Cerebellar cortex (tissue), 1 donor: ENCODE measurements at regions not wholly inside any gene's neighbourhood (a gene's known extent, or its start where the extent isn't known, plus 50 kb on each side); places are given as distances from the start of the nearest gene placed in this dataset.
A peak's percentile ranks its signal among the peaks of the same experiment; 100 is the strongest.
"Not testable (repeated sequence)": the region's sequence is repeated elsewhere in the genome, so short reads cannot be mapped to it uniquely, and the experiment has no call there.

ENCODE experiments used
- DNase-seq: peaks from one replicate; pipeline ENCODE4 v3.0.0-alpha.2; 2015; ENCODE audit warnings: low spot score

DNA sequence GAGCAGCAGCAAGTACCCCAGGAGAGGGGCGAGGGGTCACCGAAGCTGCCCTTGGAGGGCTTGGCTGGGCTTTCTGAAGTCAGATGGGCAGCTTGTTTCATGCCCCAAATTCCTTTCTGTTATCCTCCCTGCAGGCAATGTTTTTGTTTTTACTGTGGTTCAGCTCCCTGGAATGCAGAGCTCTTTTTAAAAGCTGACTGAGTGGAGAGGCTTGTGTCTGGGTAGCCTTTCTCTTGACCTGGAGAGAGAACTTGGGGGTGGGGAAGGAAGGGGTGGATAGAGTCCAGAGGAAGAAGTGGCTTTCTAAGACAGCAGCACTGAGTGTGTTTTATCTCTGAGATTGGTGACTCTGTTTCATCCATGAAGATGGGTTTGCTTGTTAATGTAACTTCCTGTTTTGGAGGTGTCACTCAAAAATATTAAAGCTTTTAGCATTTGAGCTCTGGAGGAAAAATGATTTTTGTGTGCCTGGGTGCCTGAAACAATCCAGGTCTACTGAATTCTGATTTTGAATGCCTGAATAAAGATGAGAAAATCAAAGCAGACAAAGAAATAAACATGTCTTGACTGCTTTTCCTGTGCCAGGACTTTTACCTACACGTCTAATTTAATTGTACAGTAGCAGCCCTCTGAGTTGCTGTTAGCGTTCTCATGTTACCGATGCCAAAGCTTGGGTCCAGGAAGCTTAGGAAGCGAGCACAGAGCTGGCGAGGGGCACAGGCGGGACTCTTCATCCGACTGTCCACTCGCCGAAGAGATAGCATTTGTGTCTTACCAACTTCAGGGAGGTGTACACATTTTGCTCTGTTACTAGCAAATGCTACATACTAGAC lies 78.2 kb upstream of the EEF1E1 start:
- DNase-seq: peak; percentile 70

DNA sequence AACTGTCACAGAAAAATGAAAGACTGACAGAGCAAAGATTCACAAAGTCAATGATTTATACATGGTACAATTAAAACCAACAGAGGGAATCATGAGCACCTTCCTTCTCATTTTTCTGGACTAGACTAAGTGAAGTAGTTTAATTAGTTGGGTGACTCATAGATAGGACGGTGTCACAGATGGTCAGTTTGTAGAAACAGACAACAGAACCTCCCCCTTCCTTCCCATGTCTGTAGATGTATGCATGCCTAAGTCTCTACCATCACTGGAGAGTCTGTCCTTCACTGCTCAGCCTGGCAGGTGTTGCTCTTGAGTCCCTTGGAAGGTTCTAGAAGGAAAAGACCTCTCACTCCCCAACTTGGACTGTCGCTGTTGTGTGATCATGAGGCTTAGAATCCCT lies 75.4 kb upstream of the EEF1E1 start:
- no peak for DNase-seq

DNA sequence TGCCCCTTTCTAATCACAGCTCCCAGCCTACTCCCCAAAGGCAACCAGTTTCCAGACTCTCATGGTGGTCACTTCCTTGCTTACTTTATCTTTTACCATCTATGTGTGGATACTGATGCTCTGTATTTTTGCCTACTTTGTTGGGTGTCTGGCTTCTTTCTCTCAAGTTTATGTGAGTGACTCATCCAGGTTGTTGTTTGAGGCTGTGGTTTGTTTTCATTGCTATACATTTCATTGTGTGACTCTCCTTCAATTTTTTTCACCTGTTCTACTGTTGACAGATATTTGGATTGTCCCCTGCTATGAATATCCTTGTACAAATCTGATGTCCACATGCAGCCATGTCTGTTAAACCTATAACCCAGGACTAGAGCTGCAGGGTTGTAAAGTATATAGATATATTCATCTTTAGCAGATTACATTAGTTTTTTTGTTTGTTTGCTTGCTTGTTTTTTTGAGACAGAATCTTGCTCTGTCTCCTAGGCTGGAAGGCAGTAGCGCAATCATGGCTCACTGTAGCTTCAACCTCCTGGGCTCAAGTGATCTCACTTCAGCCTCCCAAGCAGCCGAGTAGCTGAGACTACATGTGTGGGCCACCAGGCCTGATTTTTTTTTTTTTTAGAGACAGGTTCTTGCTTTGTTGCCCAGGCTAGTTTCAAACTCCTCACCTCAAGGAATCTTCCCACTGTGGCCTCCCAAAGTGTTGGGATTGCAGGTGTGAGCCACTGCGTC lies 72.9 kb upstream of the EEF1E1 start:
- no peak for DNase-seq

DNA sequence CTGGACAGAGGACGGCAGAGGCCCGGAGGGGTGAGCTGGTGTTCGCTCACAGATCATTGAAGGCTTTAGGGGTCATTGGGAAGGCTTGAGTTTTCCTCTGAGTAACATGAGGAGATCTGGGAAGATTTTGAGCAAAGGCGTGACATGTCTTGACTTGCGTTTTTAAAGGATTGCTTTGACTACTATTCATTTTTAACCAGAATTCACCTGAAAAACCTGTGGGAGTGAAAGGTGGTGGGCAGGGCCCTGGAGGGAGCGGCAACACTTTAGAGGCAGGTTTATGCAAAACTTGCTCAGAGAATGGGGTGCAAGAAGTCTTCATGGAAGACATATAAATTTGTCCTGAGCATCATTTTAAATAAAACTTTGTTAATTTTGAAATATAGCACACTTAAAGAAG lies 72.2 kb upstream of the EEF1E1 start:
- no peak for DNase-seq

DNA sequence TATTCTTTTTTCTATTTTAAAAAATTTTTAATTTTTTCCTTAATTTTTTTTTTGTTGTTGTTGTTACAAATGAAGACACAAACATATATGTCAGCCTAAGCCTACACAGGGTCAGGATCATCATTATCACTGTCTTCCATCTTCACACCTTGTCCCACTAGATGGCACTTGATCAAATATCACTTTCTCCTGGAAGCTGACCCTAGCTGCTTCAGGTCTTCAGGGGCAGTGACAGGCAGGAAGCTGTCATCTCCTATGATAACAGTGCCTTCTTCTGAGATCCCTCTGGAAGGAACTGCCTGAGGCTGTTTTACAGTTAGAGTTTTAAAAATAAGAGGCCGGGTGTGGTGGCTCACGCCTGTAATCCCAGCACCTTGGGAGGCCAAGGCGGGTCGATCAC lies 70.2 kb upstream of the EEF1E1 start:
- DNase-seq: no peak

DNA sequence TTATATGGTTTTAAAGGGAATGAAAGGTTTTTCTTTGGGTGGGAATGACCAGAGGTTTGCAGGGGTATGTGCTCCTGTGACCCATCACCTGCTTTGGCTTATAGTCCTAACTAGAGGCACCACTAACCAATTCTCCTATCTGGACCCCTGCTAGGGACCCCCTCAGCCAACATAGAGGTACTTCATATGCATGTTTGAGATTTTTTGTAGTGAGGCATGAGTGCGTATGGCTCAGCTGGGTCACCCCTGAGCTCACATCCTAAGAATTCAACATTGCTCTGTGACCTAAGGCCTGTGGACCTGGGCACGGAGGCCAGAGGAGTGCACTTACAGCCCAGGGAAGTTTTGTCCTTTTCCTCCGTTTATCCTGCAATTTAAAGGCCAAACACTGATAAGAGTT lies 68.4 kb upstream of the EEF1E1 start:
- peak; percentile 71 for DNase-seq

DNA sequence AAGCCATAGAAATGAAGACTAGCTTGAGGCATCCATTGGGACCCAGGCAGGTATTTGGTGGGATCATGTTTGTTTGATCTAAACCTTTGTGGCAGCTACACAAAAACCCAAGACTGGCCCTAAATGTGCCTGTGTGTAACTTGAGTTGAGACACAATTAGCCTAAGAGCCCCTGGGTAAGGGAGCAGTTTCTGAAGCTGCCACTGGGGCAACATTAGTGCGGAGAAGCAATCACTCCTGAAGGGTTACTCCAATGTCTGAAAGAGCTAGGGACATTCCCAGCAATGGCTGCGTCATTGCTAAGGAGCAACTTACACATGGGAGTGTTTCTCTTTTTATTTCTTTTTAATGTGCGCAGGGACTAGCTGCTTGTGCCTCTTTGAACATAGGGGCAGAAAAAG lies 67.9 kb upstream of the EEF1E1 start:
- DNase-seq: no peak

DNA sequence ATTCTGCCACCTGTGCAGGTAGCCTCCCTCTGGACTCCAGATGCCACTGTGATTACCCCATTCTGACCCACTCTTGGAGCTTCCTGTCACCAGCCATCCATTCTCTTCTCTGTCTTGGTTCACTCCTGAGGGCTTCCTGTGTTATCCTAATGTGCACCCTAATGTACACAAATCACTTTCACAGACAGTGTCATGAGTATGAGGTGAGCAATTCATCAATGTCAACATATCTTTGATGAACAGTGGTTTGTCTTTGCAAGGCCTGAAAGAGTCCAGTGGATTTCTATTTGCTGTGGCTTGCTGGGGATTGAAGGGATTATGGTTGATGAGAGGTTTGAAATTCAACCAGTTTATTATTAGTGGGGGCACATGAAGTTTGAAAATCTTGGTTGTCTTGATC lies 63.8 kb upstream of the EEF1E1 start:
- no peak for DNase-seq

DNA sequence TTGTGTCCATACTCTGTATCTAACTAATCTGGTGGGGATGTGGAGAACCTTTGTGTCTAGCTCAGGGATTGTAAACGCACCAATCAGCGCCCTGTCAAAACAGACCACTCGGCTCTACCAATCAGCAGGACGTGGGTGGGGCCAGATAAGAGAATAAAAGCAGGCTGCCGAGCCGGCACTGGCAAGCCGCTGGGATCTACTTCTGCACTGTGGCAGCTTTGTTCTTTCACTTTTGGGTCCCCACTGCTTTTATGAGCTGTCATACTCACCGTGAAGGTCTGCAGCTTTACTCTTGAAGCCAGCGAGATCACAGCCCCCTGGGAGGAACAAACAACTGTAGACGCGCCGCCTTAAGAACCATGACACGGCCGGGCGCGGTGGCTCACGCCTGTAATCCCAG lies 62.7 kb upstream of the EEF1E1 start:
- not testable (repeated sequence) for DNase-seq

DNA sequence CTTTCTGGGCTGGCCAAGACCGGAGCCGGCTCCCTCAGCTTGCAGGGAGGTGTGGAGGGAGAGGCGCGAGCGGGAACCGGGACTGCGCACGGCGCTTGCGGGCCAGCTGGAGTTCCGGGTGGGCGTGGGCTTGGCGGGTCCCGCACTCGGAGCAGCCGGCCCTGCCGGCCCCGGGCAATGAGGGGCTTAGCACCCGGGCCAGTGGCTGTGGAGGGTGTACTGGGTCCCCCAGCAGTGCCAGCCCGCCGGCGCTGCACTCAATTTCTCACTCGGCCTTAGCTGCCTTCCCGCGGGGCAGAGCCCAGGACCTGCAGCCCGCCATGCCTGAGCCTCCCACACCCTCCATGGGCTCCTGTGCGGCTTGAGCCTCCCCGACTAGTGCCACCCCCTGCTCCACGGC lies 61.9 kb upstream of the EEF1E1 start:
- not testable (repeated sequence) for DNase-seq

DNA sequence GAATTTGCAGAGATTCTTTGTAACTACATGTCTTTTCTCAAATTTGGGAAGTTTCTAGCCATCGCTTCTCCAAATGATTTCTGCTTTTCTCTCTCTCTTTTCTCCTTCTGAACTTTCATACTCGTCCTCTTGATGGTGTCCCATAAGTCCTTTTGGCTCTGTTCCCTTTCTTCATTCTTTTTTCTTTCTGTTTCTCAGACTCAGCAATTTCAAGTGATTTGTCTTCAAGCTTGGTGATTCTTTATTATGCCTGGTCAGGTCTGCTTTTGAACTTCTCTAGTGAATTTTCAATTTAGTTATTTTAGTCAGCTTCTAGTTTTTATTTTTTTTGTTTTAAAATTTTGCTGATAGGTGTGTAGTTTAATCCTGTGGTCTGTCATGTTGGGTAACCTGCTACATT lies 57.6 kb upstream of the EEF1E1 start:
- DNase-seq: no peak

DNA sequence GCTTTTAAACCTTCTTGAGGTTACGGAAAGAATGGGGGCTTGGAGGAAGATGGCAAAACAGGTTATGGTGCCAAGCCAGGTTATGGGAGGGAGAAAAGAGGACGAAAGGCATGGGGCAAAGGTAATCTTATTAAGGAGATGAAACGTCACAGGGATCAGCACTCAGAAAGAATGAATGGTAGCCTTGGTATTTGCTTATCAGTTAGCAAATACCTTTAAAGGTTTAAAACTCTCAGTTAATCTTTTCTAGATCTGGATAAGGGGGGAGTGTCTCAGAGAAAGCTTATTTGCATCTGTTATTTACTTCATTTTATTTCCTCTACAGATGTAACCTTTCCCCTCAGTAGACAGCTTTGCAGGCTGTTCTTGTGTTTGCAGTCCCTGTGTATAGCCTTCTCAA lies 55.5 kb upstream of the EEF1E1 start:
- no peak for DNase-seq

DNA sequence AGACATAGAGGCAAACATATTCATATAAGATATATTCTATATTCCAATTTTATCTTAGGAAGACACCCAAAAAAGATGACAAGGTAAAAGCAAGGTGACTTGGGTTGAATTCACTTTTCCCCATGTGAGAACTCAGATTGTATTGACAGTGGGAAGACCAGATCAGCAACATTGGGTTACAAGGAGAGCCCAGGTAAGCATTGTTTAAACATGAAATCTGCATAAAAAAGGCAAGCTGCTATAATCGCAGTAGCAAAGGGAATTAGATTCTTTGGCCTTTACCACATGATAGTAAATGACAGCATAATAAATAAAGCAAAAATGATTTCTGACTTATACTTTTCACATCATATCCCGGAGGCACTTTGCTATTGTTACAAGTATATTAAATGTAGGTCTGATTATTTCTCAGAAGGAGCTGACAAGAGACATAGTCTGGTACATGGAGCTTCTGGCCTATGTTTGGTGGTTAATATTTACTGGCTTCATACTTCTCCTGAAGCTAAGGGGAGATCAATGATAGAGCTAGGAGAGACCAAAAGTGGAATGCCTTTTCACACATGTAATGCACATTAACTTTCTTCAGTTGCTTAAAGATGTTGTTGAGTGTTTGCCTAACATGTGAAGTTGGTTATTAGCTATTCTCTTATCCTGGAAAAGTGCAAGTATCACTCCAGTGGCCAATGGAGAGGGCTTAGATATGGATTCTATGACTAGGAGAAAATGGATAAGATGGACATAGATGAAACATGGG lies 53.1 kb upstream of the EEF1E1 start:
- DNase-seq: no peak
